ENCODE measurements at regions not wholly inside any gene's neighbourhood (a gene's known extent, or its start where the extent isn't known, plus 50 kb on each side); places are given as distances from the start of the nearest gene placed in this dataset.

- DNase-seq (ENCODE audit: low read depth) = no peak
Measured at GRCh38 chr5:142378737-142379634, 54.2 kb upstream of the SPRY4 start.

GRCh38 chr5:142375944-142376411 lies 51.2 kb upstream of the SPRY4 start:
- no peak for DNase-seq (ENCODE audit: low read depth)

All from GM04504 (cell line).